HAP-1 (cell line): ENCODE measurements at regions not wholly inside any gene's neighbourhood (a gene's known extent, or its start where the extent isn't known, plus 50 kb on each side); places are given as distances from the start of the nearest gene placed in this dataset.
"Not testable (repeated sequence)": the region's sequence is repeated elsewhere in the genome, so short reads cannot be mapped to it uniquely, and the experiment has no call there.

Source experiments
- DNase-seq, 2 experiments: peaks; one replicate each; pipeline ENCODE4 v3.0.0-alpha.2; 2016 to 2020; ENCODE audit warnings: low spot score in 2 of 2
- H3K27me3 ChIP-seq: fragments of 250-450 bp; sonication (Bioruptor Pico); 2 replicates; pipeline ENCODE4 v1.5.1; 2020; ENCODE audit warnings: low read depth, mild to moderate bottlenecking, moderate library complexity
- H3K36me3 ChIP-seq: fragments of 250-450 bp; sonication (Bioruptor Pico); replicated peaks from 2 replicates; pipeline ENCODE4 v1.5.1; 2020; ENCODE audit warnings: mild to moderate bottlenecking
- H3K4me1 ChIP-seq: fragments of 250-450 bp; sonication (Bioruptor Pico); 2 replicates; pipeline ENCODE4 v1.5.1; 2020; ENCODE audit warnings: mild to moderate bottlenecking
- H3K4me3 ChIP-seq: fragments of 250-450 bp; sonication (Bioruptor Pico); 2 replicates; pipeline ENCODE4 v1.5.1; 2020; ENCODE audit warnings: mild to moderate bottlenecking, moderate library complexity
- H3K9me3 ChIP-seq: fragments of 250-450 bp; sonication (Bioruptor Pico); 2 replicates; pipeline ENCODE4 v1.5.1; 2020; ENCODE audit warnings: mild to moderate bottlenecking, moderate library complexity
- in situ Hi-C: fragments of 300-500 bp; cut with MboI; formaldehyde crosslinking; loops from 3 replicates; pipeline ENCODE4 v1.14.3; 2020; ENCODE audit warnings: low sequenced_read_pairs, inconsistent platforms, mixed read lengths

- Histone ChIP-seq H3K4me1 (no peaks in the 10 kb centered on the region), H3K9me3 (no peaks in the 10 kb centered on the region), H3K27me3 (no peaks in the 10 kb centered on the region), H3K4me3 (no peak overlapping the region), H3K36me3 (no peaks in the 10 kb centered on the region)
- in situ Hi-C loops = no loop called here
- DNase-seq = no peak
Measured at GRCh38 chr5:161042862-161043261, 190.9 kb upstream of the ATP10B start.

GRCh38 chr5:161042443-161042842 lies 190.4 kb upstream of the ATP10B start:
- Histone ChIP-seq H3K9me3 (no peaks in the 10 kb centered on the region), H3K36me3 (no peaks in the 10 kb centered on the region), H3K27me3 (no peaks in the 10 kb centered on the region), H3K4me1 (no peaks in the 10 kb centered on the region), H3K4me3 (no peak overlapping the region)
- no peak for DNase-seq
- in situ Hi-C loops = no loop called here

- Histone ChIP-seq H3K27me3 (no peaks in the 10 kb centered on the region), H3K4me1 (no peaks in the 10 kb centered on the region), H3K9me3 (no peaks in the 10 kb centered on the region), H3K36me3 (no peaks in the 10 kb centered on the region), H3K4me3 (no peak overlapping the region)
- DNase-seq = no peak
- in situ Hi-C loops = no loop called here
Measured at GRCh38 chr5:161040818-161041217, 188.8 kb upstream of the ATP10B start.

- Histone ChIP-seq H3K36me3 (no peaks in the 10 kb centered on the region), H3K4me3 (no peak overlapping the region), H3K4me1 (no peaks in the 10 kb centered on the region), H3K27me3 (no peaks in the 10 kb centered on the region), H3K9me3 (no peaks in the 10 kb centered on the region)
- in situ Hi-C loops = no loop called here
- no peak for DNase-seq
Measured at GRCh38 chr5:161036296-161036695, 184.3 kb upstream of the ATP10B start.

GRCh38 chr5:161034451-161034850 lies 182.4 kb upstream of the ATP10B start:
- in situ Hi-C loops = no loop called here
- no peak for DNase-seq
- H3K36me3 ChIP-seq = no peaks in the 10 kb centered on the region
- no peaks in the 10 kb centered on the region for H3K27me3 ChIP-seq
- H3K4me3 ChIP-seq = no peak overlapping the region
- no peaks in the 10 kb centered on the region for H3K9me3 ChIP-seq
- no peaks in the 10 kb centered on the region for H3K4me1 ChIP-seq

- no peaks in the 10 kb centered on the region for H3K4me1 ChIP-seq
- H3K4me3 ChIP-seq = no peak overlapping the region
- no peaks in the 10 kb centered on the region for H3K27me3 ChIP-seq
- no peaks in the 10 kb centered on the region for H3K9me3 ChIP-seq
- in situ Hi-C loops = no loop called here
- H3K36me3 ChIP-seq = no peaks in the 10 kb centered on the region
- DNase-seq = no peak
Measured at GRCh38 chr5:161030229-161030628, 178.2 kb upstream of the ATP10B start.

- Histone ChIP-seq H3K4me3 (no peak overlapping the region), H3K4me1 (no peaks in the 10 kb centered on the region), H3K27me3 (no peaks in the 10 kb centered on the region), H3K9me3 (no peaks in the 10 kb centered on the region), H3K36me3 (no peaks in the 10 kb centered on the region)
- in situ Hi-C loops = no loop called here
- DNase-seq = no peak
Measured at GRCh38 chr5:161027763-161028162, 175.8 kb upstream of the ATP10B start.

GRCh38 chr5:161023551-161023950 lies 171.5 kb upstream of the ATP10B start:
- H3K27me3 ChIP-seq = no peaks in the 10 kb centered on the region
- H3K36me3 ChIP-seq = no peaks in the 10 kb centered on the region
- H3K4me3 ChIP-seq = no peak overlapping the region
- no peak for DNase-seq
- in situ Hi-C loops = no loop called here
- no peaks in the 10 kb centered on the region for H3K9me3 ChIP-seq
- H3K4me1 ChIP-seq = no peaks in the 10 kb centered on the region

GRCh38 chr5:161022151-161022550 lies 170.1 kb upstream of the ATP10B start:
- no peak for DNase-seq
- in situ Hi-C loops = no loop called here
- Histone ChIP-seq H3K27me3 (no peaks in the 10 kb centered on the region), H3K9me3 (no peaks in the 10 kb centered on the region), H3K4me1 (no peaks in the 10 kb centered on the region), H3K36me3 (no peaks in the 10 kb centered on the region), H3K4me3 (no peak overlapping the region)

GRCh38 chr5:161009817-161010216 lies 157.8 kb upstream of the ATP10B start:
- Histone ChIP-seq H3K27me3 (no peaks in the 10 kb centered on the region), H3K4me1 (no peaks in the 10 kb centered on the region), H3K4me3 (no peak overlapping the region), H3K36me3 (no peaks in the 10 kb centered on the region), H3K9me3 (no peaks in the 10 kb centered on the region)
- in situ Hi-C loops = no loop called here
- no peak for DNase-seq

- in situ Hi-C loops = no loop called here
- Histone ChIP-seq H3K4me1 (no peaks in the 10 kb centered on the region), H3K27me3 (no peaks in the 10 kb centered on the region), H3K4me3 (no peak overlapping the region), H3K36me3 (no peaks in the 10 kb centered on the region), H3K9me3 (no peaks in the 10 kb centered on the region)
- no peak for DNase-seq
Measured at GRCh38 chr5:161009194-161009593, 157.2 kb upstream of the ATP10B start.

GRCh38 chr5:161007879-161008278 lies 155.9 kb upstream of the ATP10B start:
- Histone ChIP-seq H3K4me1 (no peaks in the 10 kb centered on the region), H3K36me3 (no peaks in the 10 kb centered on the region), H3K27me3 (no peaks in the 10 kb centered on the region), H3K9me3 (no peaks in the 10 kb centered on the region), H3K4me3 (no peak overlapping the region)
- in situ Hi-C loops = no loop called here
- DNase-seq = no peak

- Histone ChIP-seq H3K27me3 (no peaks in the 10 kb centered on the region), H3K4me1 (no peaks in the 10 kb centered on the region), H3K9me3 (no peaks in the 10 kb centered on the region), H3K4me3 (no peak overlapping the region), H3K36me3 (no peaks in the 10 kb centered on the region)
- in situ Hi-C loops = no loop called here
- DNase-seq = no peak
Measured at GRCh38 chr5:161002571-161003074, 150.6 kb upstream of the ATP10B start.

GRCh38 chr5:161001604-161002003 lies 149.6 kb upstream of the ATP10B start:
- no peak overlapping the region for H3K4me3 ChIP-seq
- in situ Hi-C loops = no loop called here
- no peaks in the 10 kb centered on the region for H3K4me1 ChIP-seq
- no peaks in the 10 kb centered on the region for H3K9me3 ChIP-seq
- H3K36me3 ChIP-seq = no peaks in the 10 kb centered on the region
- DNase-seq = no peak
- H3K27me3 ChIP-seq = no peaks in the 10 kb centered on the region

- in situ Hi-C loops, H3K4me1 ChIP-seq, DNase-seq, H3K27me3 ChIP-seq, H3K9me3 ChIP-seq, H3K36me3 ChIP-seq, H3K4me3 ChIP-seq: not testable (repeated sequence)
Measured at GRCh38 chr5:161001142-161001541, 149.1 kb upstream of the ATP10B start.
